Lung microvascular endothelial cell (primary cell): ENCODE measurements at regions not wholly inside any gene's neighbourhood (a gene's known extent, or its start where the extent isn't known, plus 50 kb on each side); places are given as distances from the start of the nearest gene placed in this dataset.
"Not testable (repeated sequence)": the region's sequence is repeated elsewhere in the genome, so short reads cannot be mapped to it uniquely, and the experiment has no call there.

Experiments used
- DNase-seq, 2 donors: peaks; one replicate each; pipeline versions ENCODE4 v3.0.0 to v3.0.0-alpha.2; 2010; ENCODE audit warnings: low read depth in 2 of 2

GRCh38 chr4:84126911-84127310 is 372.2 kb downstream of the NKX6-1 start:
- not testable (repeated sequence) for DNase-seq

GRCh38 chr4:84126061-84126787 is 372.9 kb downstream of the NKX6-1 start:
- DNase-seq: no peak

GRCh38 chr4:84110040-84110439 is 389.1 kb downstream of the NKX6-1 start:
- no peak for DNase-seq

GRCh38 chr4:84101653-84102625 is 397.2 kb downstream of the NKX6-1 start:
- DNase-seq: not testable (repeated sequence)

GRCh38 chr4:84100071-84100470 is 399.0 kb downstream of the NKX6-1 start:
- DNase-seq: no peak

GRCh38 chr4:84099599-84099998 is 399.5 kb downstream of the NKX6-1 start:
- no peak for DNase-seq

GRCh38 chr4:84091266-84091665 is 407.8 kb downstream of the NKX6-1 start:
- DNase-seq: no peak

- no peak for DNase-seq
These were observed 409.2 kb downstream of the NKX6-1 start for GRCh38 chr4:84089652-84090437.

- DNase-seq: no peak
These were observed 413.1 kb downstream of the NKX6-1 start for GRCh38 chr4:84085986-84086385.

GRCh38 chr4:84070289-84070688 is 428.8 kb downstream of the NKX6-1 start:
- no peak for DNase-seq

- no peak for DNase-seq
These were observed 435.5 kb downstream of the NKX6-1 start for GRCh38 chr4:84063619-84064018.

GRCh38 chr4:84058201-84058600 is 440.9 kb downstream of the NKX6-1 start:
- no peak for DNase-seq

- no peak for DNase-seq
These were observed 447.5 kb downstream of the NKX6-1 start for GRCh38 chr4:84051639-84052038.

GRCh38 chr4:84051089-84051488 is 448.0 kb downstream of the NKX6-1 start:
- no peak for DNase-seq

GRCh38 chr4:84050015-84050414 is 449.1 kb downstream of the NKX6-1 start:
- DNase-seq: no peak

- DNase-seq: no peak
These were observed 452.5 kb downstream of the NKX6-1 start for GRCh38 chr4:84046551-84046950.

GRCh38 chr4:84041426-84041825 is 457.7 kb downstream of the NKX6-1 start:
- DNase-seq: no peak

GRCh38 chr4:84035568-84035967 is 463.5 kb downstream of the NKX6-1 start:
- no peak for DNase-seq

- no peak for DNase-seq
These were observed 466.7 kb downstream of the NKX6-1 start for GRCh38 chr4:84032372-84032771.

GRCh38 chr4:84031401-84031800 is 467.7 kb downstream of the NKX6-1 start:
- DNase-seq: no peak

GRCh38 chr4:84028340-84028739 is 470.8 kb downstream of the NKX6-1 start:
- no peak for DNase-seq

- no peak for DNase-seq
These were observed 474.7 kb downstream of the NKX6-1 start for GRCh38 chr4:84024405-84024804.
